H1 (cell line): ENCODE measurements at regions not wholly inside any gene's neighbourhood (a gene's known extent, or its start where the extent isn't known, plus 50 kb on each side); places are given as distances from the start of the nearest gene placed in this dataset.

Source experiments
- BACH1 ChIP-seq: IDR thresholded peaks from 2 replicates; pipeline ENCODE4 v1.6.1; 2012; ENCODE audit warnings: low read length, improper control_type of control experiment
- BRCA1 ChIP-seq: IDR thresholded peaks from 2 replicates; pipeline ENCODE4 v1.6.1; 2012; ENCODE audit warnings: low read depth, low read length, improper control_type of control experiment
- CHD2 ChIP-seq: IDR thresholded peaks from 2 replicates; pipeline ENCODE4 v1.6.1; 2012; ENCODE audit warnings: low read length, improper control_type of control experiment
- EZH2 ChIP-seq: fragments of 200-600 bp; sonication (generic); IDR thresholded peaks from 2 replicates; pipeline ENCODE4 v1.7.1; 2012; ENCODE audit warnings: low read depth, mild to moderate bottlenecking, moderate library complexity, low read length, inconsistent platforms; ENCODE audit not compliant: severe bottlenecking
- GABPA ChIP-seq: IDR thresholded peaks from 2 replicates; pipeline ENCODE4 v1.6.1; 2011; ENCODE audit warnings: mild to moderate bottlenecking, low read length, moderate library complexity, borderline replicate concordance; ENCODE audit not compliant: insufficient read depth
- JUND ChIP-seq: IDR thresholded peaks from 2 replicates; pipeline ENCODE4 v1.6.1; 2011; ENCODE audit warnings: mild to moderate bottlenecking, improper control_type of control experiment, low read length
- MAFK ChIP-seq: IDR thresholded peaks from 2 replicates; pipeline ENCODE4 v1.6.1; 2012; ENCODE audit warnings: low read depth, mild to moderate bottlenecking, improper control_type of control experiment, low read length
- POLR2A ChIP-seq, 2 experiments: IDR thresholded peaks; 1 replicate in 1 of 2; 2 replicates in 1 of 2; pipeline ENCODE4 v1.6.1; 2011; ENCODE audit warnings: low read depth in 2 of 2, low read length in 2 of 2, mild to moderate bottlenecking in 2 of 2; ENCODE audit errors: control extremely low read depth in 1 of 2
- POLR2AphosphoS5 ChIP-seq: IDR thresholded peaks from 2 replicates; pipeline ENCODE4 v1.6.1; 2011; ENCODE audit warnings: low read depth, low read length
- RFX5 ChIP-seq: IDR thresholded peaks from 2 replicates; pipeline ENCODE4 v1.6.1; 2011; ENCODE audit warnings: low read depth, low read length, improper control_type of control experiment, borderline replicate concordance
- TAF1 ChIP-seq: IDR thresholded peaks from 2 replicates; pipeline ENCODE4 v1.6.1; 2011; ENCODE audit warnings: mild to moderate bottlenecking, low read depth, low read length
- TEAD4 ChIP-seq: IDR thresholded peaks from 2 replicates; pipeline ENCODE4 v1.6.1; 2012; ENCODE audit warnings: low read depth, low read length, inconsistent platforms, mixed read lengths
- ZNF274 ChIP-seq: IDR thresholded peaks from 2 replicates; pipeline ENCODE4 v1.7.0; 2012; ENCODE audit warnings: low read length, borderline replicate concordance; ENCODE audit errors: extremely low read depth
- TF ChIP-seq, protein P1 (sequence below), 3 experiments: IDR thresholded peaks; 1 replicate in 2 of 3; 2 replicates in 1 of 3; pipeline versions ENCODE4 v1.5.1 to v1.6.1; 2011; ENCODE audit warnings: low read length in 3 of 3, mild to moderate bottlenecking in 3 of 3, inconsistent platforms in 2 of 3, low read depth in 1 of 3, moderate library complexity in 1 of 3; ENCODE audit not compliant: insufficient read depth in 1 of 3; ENCODE audit errors: control extremely low read depth in 1 of 3

DNA sequence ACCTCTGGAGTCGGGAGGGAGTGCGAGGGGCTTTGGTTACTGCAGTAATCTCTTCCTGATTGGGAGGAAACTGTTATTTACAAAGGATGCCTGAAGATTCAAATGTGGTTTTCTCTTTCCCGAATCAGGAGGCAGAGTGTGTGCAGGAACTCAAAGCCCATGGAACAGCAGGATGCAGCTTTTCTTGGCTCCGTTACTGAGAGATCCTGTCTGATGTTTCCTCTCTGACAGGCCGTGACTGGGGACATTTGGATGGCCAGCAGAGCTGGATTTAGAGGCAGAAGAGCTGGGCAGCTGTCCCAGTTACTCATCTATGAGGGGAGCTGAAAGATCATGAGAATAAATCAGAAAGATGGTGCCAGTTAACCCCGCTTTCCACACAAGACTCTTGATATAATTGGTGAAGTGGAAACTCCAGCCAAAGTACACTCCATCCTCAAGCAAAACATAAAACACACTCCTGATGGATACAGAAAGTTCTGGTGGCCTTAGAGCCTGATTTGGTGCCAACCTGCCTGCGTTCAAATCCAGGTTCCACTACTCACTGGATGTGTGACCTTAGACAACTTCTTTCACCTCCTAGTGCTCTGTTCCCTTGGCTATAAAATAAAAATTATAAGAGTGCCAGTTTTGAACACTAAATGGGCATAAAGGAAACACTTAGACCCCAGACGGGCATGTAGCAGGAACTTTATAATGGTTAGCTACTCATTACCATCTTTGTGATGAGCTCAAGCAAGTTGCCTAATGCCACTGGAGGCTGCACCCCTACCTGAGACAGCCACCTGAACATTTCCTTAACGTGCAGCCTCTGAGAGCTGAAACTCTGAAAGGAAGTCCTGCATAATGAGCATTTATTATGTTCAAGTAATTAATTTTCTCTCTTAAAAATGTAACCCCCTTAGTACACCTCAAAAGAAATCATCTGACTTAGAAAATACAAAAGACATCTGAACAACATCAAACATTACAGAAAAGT lies 349.0 kb upstream of the GATB start:
- TF ChIP-seq ZNF274 (no peak), MAFK (no peak), TEAD4 (no peak), POLR2A (IDR thresholded peaks at IDR 0.05; ENCODE audit: control extremely low read depth in 1 of 2, low read depth in 2 of 2, low read length in 2 of 2) (no peak), RFX5 (no peak), CHD2 (no peak), POLR2AphosphoS5 (no peak), EZH2 (no peak), BRCA1 (no peak), TAF1 (no peak), JUND (no peak), GABPA (no peak), BACH1 (no peak)
- TF ChIP-seq, protein P1, sequence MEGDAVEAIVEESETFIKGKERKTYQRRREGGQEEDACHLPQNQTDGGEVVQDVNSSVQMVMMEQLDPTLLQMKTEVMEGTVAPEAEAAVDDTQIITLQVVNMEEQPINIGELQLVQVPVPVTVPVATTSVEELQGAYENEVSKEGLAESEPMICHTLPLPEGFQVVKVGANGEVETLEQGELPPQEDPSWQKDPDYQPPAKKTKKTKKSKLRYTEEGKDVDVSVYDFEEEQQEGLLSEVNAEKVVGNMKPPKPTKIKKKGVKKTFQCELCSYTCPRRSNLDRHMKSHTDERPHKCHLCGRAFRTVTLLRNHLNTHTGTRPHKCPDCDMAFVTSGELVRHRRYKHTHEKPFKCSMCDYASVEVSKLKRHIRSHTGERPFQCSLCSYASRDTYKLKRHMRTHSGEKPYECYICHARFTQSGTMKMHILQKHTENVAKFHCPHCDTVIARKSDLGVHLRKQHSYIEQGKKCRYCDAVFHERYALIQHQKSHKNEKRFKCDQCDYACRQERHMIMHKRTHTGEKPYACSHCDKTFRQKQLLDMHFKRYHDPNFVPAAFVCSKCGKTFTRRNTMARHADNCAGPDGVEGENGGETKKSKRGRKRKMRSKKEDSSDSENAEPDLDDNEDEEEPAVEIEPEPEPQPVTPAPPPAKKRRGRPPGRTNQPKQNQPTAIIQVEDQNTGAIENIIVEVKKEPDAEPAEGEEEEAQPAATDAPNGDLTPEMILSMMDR (IDR thresholded peaks at IDR 0.05; ENCODE audit: control extremely low read depth in 1 of 3, insufficient read depth in 1 of 3, low read depth in 1 of 3, low read length in 3 of 3) = no peak
